ENCODE measurements at regions not wholly inside any gene's neighbourhood (a gene's known extent, or its start where the extent isn't known, plus 50 kb on each side); places are given as distances from the start of the nearest gene placed in this dataset.
A peak's percentile ranks its signal among the peaks of the same experiment; 100 is the strongest.
"Not testable (repeated sequence)": the region's sequence is repeated elsewhere in the genome, so short reads cannot be mapped to it uniquely, and the experiment has no call there.

- no peak for DNase-seq
Observed at GRCh38 chrX:117843749-117844148, 272.9 kb downstream of the KLHL13 start.

- peak; percentile 26 for DNase-seq
Observed at GRCh38 chrX:117840645-117841044, 276.0 kb downstream of the KLHL13 start.

- no peak for DNase-seq
Observed at GRCh38 chrX:117839544-117839943, 277.1 kb downstream of the KLHL13 start.

- DNase-seq = no peak
Observed at GRCh38 chrX:117838581-117839331, 277.9 kb downstream of the KLHL13 start.

- DNase-seq = no peak
Observed at GRCh38 chrX:117835034-117835433, 281.6 kb downstream of the KLHL13 start.

GRCh38 chrX:117834076-117834475 lies 282.5 kb downstream of the KLHL13 start:
- DNase-seq = no peak

GRCh38 chrX:117821472-117821871 lies 295.1 kb downstream of the KLHL13 start:
- not testable (repeated sequence) for DNase-seq

- no peak for DNase-seq
Observed at GRCh38 chrX:117808426-117808825, 308.2 kb downstream of the KLHL13 start.

GRCh38 chrX:117803463-117803862 lies 313.1 kb downstream of the KLHL13 start:
- no peak for DNase-seq

- DNase-seq = no peak
Observed at GRCh38 chrX:117788339-117788738, 328.3 kb downstream of the KLHL13 start.

- DNase-seq = no peak
Observed at GRCh38 chrX:117771384-117771783, 345.2 kb downstream of the KLHL13 start.

- DNase-seq = no peak
Observed at GRCh38 chrX:117768861-117769604, 347.6 kb downstream of the KLHL13 start.

- DNase-seq = no peak
Observed at GRCh38 chrX:117765211-117765610, 351.4 kb downstream of the KLHL13 start.

GRCh38 chrX:117752745-117753144 lies 363.9 kb downstream of the KLHL13 start:
- no peak for DNase-seq

GRCh38 chrX:117751155-117751554 lies 365.5 kb downstream of the KLHL13 start:
- DNase-seq = no peak

GRCh38 chrX:117744958-117745357 lies 371.7 kb downstream of the KLHL13 start:
- DNase-seq = no peak

GRCh38 chrX:117743469-117744251 lies 372.9 kb downstream of the KLHL13 start:
- no peak for DNase-seq

GRCh38 chrX:117713411-117713810 lies 403.2 kb downstream of the KLHL13 start:
- DNase-seq = peak; percentile 21

- DNase-seq = no peak
Observed at GRCh38 chrX:117711782-117712181, 404.8 kb downstream of the KLHL13 start.

GRCh38 chrX:117707948-117708743 lies 408.5 kb downstream of the KLHL13 start:
- DNase-seq = no peak

- DNase-seq = no peak
Observed at GRCh38 chrX:117701050-117701449, 415.6 kb downstream of the KLHL13 start.

GRCh38 chrX:117689956-117690355 lies 426.7 kb downstream of the KLHL13 start:
- no peak for DNase-seq

Measured in renal pelvis (tissue), 1 donor.